CD14-positive monocyte (primary cell): ENCODE measurements at regions not wholly inside any gene's neighbourhood (a gene's known extent, or its start where the extent isn't known, plus 50 kb on each side); places are given as distances from the start of the nearest gene placed in this dataset.

Experiments used
- DNase-seq, 3 donors: peaks; one replicate each; pipeline ENCODE4 v3.0.0-alpha.2; 2011 to 2022
- H2AFZ ChIP-seq: 2 replicates; pipeline ENCODE4 v1.6.0; 2012; ENCODE audit warnings: mild to moderate bottlenecking, low read depth, low read length, inconsistent platforms; ENCODE audit not compliant: insufficient read depth, poor library complexity, severe bottlenecking
- H3K27ac ChIP-seq, 2 donors: 1 replicate in 1 of 2; 2 replicates in 1 of 2; pipeline ENCODE4 v1.5.1; 2012 to 2013; ENCODE audit warnings: low read length in 2 of 2, control low read depth in 1 of 2, inconsistent platforms in 1 of 2, low read depth in 1 of 2, mild to moderate bottlenecking in 1 of 2
- H3K27me3 ChIP-seq, 2 donors: one replicate each; pipeline versions ENCODE4 v1.6.0 to v1.6.1; 2011 to 2013; ENCODE audit warnings: low read length in 2 of 2; ENCODE audit not compliant: control insufficient read depth in 2 of 2, insufficient read depth in 2 of 2
- H3K36me3 ChIP-seq, 2 donors: replicated peaks in 1 of 2; 1 replicate in 1 of 2; 2 replicates in 1 of 2; pipeline versions ENCODE4 v1.5.1 to v1.6.1; 2012 to 2013; ENCODE audit warnings: low read length in 2 of 2, control low read depth in 1 of 2, inconsistent platforms in 1 of 2, mild to moderate bottlenecking in 1 of 2; ENCODE audit not compliant: insufficient read depth in 2 of 2, control insufficient read depth in 1 of 2
- H3K4me1 ChIP-seq, 2 donors: 1 replicate in 1 of 2; 2 replicates in 1 of 2; pipeline versions ENCODE4 v1.5.1 to v1.6.1; 2012 to 2013; ENCODE audit warnings: low read length in 2 of 2, control low read depth in 1 of 2, inconsistent platforms in 1 of 2, mild to moderate bottlenecking in 1 of 2, moderate library complexity in 1 of 2; ENCODE audit not compliant: insufficient read depth in 2 of 2, control insufficient read depth in 1 of 2
- H3K4me2 ChIP-seq: replicated peaks from 2 replicates; pipeline ENCODE3; 2012; ENCODE audit warnings: low read length, moderate library complexity, mild to moderate bottlenecking; ENCODE audit not compliant: poor library complexity, severe bottlenecking; ENCODE audit errors: extremely low read depth
- H3K4me3 ChIP-seq, 3 experiments: fragments of 200-600 bp in 1 of 3; sonication (generic) in 1 of 3; replicated peaks in 1 of 3; 1 replicate in 2 of 3; 2 replicates in 1 of 3; pipeline ENCODE4 v1.5.1; 2011 to 2013; ENCODE audit warnings: low read length in 3 of 3, mild to moderate bottlenecking in 3 of 3, control low read depth in 2 of 3, low read depth in 2 of 3, inconsistent platforms in 1 of 3, moderate library complexity in 1 of 3
- H3K79me2 ChIP-seq: 2 replicates; pipeline ENCODE4 v1.6.0; 2012; ENCODE audit warnings: mild to moderate bottlenecking, control low read depth, inconsistent platforms, low read length, moderate library complexity; ENCODE audit not compliant: insufficient read depth
- H3K9ac ChIP-seq: 2 replicates; pipeline ENCODE4 v1.6.0; 2017; ENCODE audit warnings: low read length, mild to moderate bottlenecking; ENCODE audit not compliant: insufficient read depth, poor library complexity, severe bottlenecking
- H3K9me3 ChIP-seq, 2 donors: replicated peaks in 1 of 2; 1 replicate in 1 of 2; 2 replicates in 1 of 2; pipeline versions ENCODE4 v1.5.1 to v1.6.1; 2012 to 2013; ENCODE audit warnings: low read length in 2 of 2, control low read depth in 1 of 2; ENCODE audit not compliant: control insufficient read depth in 1 of 2, insufficient read depth in 1 of 2
- H4K20me1 ChIP-seq: 2 replicates; pipeline ENCODE4 v1.6.0; 2012; ENCODE audit warnings: mild to moderate bottlenecking, low read length, control low read depth, moderate library complexity; ENCODE audit not compliant: insufficient read depth
- H3K27ac Mint-ChIP-seq, 7 donors: one replicate each; pipeline ENCODE4 v1.8.0; 2020; ENCODE audit warnings: mild to moderate bottlenecking in 7 of 7, mixed read lengths in 7 of 7, moderate library complexity in 6 of 7, inconsistent platforms in 2 of 7
- H3K27me3 Mint-ChIP-seq, 3 donors: one replicate each; pipeline ENCODE4 v1.8.0; 2021 to 2022; ENCODE audit warnings: low read depth in 3 of 3, mild to moderate bottlenecking in 3 of 3, mixed read lengths in 3 of 3, moderate library complexity in 3 of 3, inconsistent platforms in 1 of 3
- H3K36me3 Mint-ChIP-seq, 2 donors: one replicate each; pipeline ENCODE4 v1.8.0; 2020; ENCODE audit warnings: mixed read lengths in 2 of 2, inconsistent platforms in 1 of 2, mild to moderate bottlenecking in 1 of 2
- H3K4me1 Mint-ChIP-seq: one replicate; pipeline ENCODE4 v1.8.0; 2020; ENCODE audit warnings: mild to moderate bottlenecking, mixed read lengths
- H3K4me3 Mint-ChIP-seq, 2 donors: one replicate each; pipeline ENCODE4 v1.8.0; 2020; ENCODE audit warnings: mild to moderate bottlenecking in 2 of 2, mixed read lengths in 2 of 2, moderate library complexity in 1 of 2
- H3K9me3 Mint-ChIP-seq, 7 donors: one replicate each; pipeline ENCODE4 v1.8.0; 2020 to 2022; ENCODE audit warnings: mixed read lengths in 7 of 7, mild to moderate bottlenecking in 6 of 7, moderate library complexity in 6 of 7, inconsistent platforms in 2 of 7
- CTCF ChIP-seq: fragments of 200-600 bp; IDR thresholded peaks from one replicate; pipeline ENCODE4 v1.8.0; 2022; ENCODE audit warnings: antibody characterized with exemption, mild to moderate bottlenecking
- WGBS: methylation state at CpG from one replicate; pipeline ENCODE4 v1.1.5; 2013; ENCODE audit warnings: missing lambda C conversion rate; ENCODE audit not compliant: insufficient coverage; 5-methylcytosine and 5-hydroxymethylcytosine counted together
- intact Hi-C, 2 donors: fragments of 100-400 bp; cut with micrococcal nuclease; formaldehyde crosslinking; loops; one replicate each; pipeline versions ENCODE4 v1.15.0 to v1.15.1; 2023

- no peaks in the 10 kb centered on the region for H3K27me3 ChIP-seq
- H3K4me2 ChIP-seq, result no peak overlapping the region
Observed at GRCh38 chr15:35705030-35705883, 159.3 kb upstream of the DPH6 start.

More at GRCh38 chr15:35705030-35705883, 159.3 kb upstream of the DPH6 start:
- Histone ChIP-seq H3K4me1 (no peaks in the 10 kb centered on the region), H3K9ac (no peak overlapping the region), H3K36me3 (no peaks in the 10 kb centered on the region), H3K4me3 (no peak overlapping the region), H3K79me2 (no peaks in the 10 kb centered on the region), H2AFZ (no peak overlapping the region), H3K9me3 (no peaks in the 10 kb centered on the region), H4K20me1 (no peaks in the 10 kb centered on the region), H3K27ac (no peak overlapping the region)
- no peak overlapping the region for H3K27ac Mint-ChIP-seq
- H3K27me3 Mint-ChIP-seq, result no peaks in the 10 kb centered on the region
- TF ChIP-seq CTCF, result no peak
- no peaks in the 10 kb centered on the region for H3K4me1 Mint-ChIP-seq
- H3K36me3 Mint-ChIP-seq, result no peaks in the 10 kb centered on the region
- H3K9me3 Mint-ChIP-seq, result peaks cover 0 to 2% (median 0%) of the 10 kb centered on the region in 7 donors
- no peak overlapping the region for H3K4me3 Mint-ChIP-seq
- WGBS, result no CpG with 5 or more reads among the region's 2 CpGs
- intact Hi-C loops, result no loop called here
- DNase-seq, result no peak
